Esophagus (tissue), 2 donors: ENCODE measurements at regions not wholly inside any gene's neighbourhood (a gene's known extent, or its start where the extent isn't known, plus 50 kb on each side); places are given as distances from the start of the nearest gene placed in this dataset.

Experiments
- H3K27ac ChIP-seq, 2 donors: one replicate each; pipeline ENCODE4 v1.5.1; 2013; ENCODE audit warnings: low read depth in 2 of 2, mild to moderate bottlenecking in 2 of 2, inconsistent platforms in 1 of 2, low read length in 1 of 2, moderate library complexity in 1 of 2
- H3K27me3 ChIP-seq, 2 donors: one replicate each; pipeline ENCODE4 v1.6.1; 2013; ENCODE audit warnings: low read length in 2 of 2, control low read depth in 1 of 2, mild to moderate bottlenecking in 1 of 2; ENCODE audit not compliant: insufficient read depth in 2 of 2, control insufficient read depth in 1 of 2
- H3K36me3 ChIP-seq, 2 donors: one replicate each; pipeline ENCODE4 v1.6.1; 2013; ENCODE audit warnings: low read length in 1 of 2; ENCODE audit not compliant: control insufficient read depth in 2 of 2, insufficient read depth in 2 of 2
- H3K4me1 ChIP-seq, 2 donors: one replicate each; pipeline ENCODE4 v1.6.1; 2013; ENCODE audit warnings: low read length in 1 of 2; ENCODE audit not compliant: control insufficient read depth in 2 of 2, insufficient read depth in 2 of 2
- H3K4me3 ChIP-seq, 2 donors: one replicate each; pipeline ENCODE4 v1.5.1; 2013; ENCODE audit warnings: low read length in 2 of 2, mild to moderate bottlenecking in 2 of 2, low read depth in 1 of 2, moderate library complexity in 1 of 2
- H3K9me3 ChIP-seq, 2 donors: one replicate each; pipeline ENCODE4 v1.6.1; 2013; ENCODE audit warnings: mild to moderate bottlenecking in 2 of 2, low read depth in 1 of 2, low read length in 1 of 2, moderate library complexity in 1 of 2; ENCODE audit not compliant: control insufficient read depth in 2 of 2, insufficient read depth in 1 of 2
- WGBS, 2 donors: extraction: QIAGEN DNeasy Blood & Tissue Kit; methylation state at CpG; one replicate each; pipeline ENCODE4 v1.1.7; 2013; 5-methylcytosine and 5-hydroxymethylcytosine counted together
- donor health status: healthy with polysubstance abuse.
- donor health status: Bipolar disorder and iron deficiency.

GRCh38 chr3:181572432-181572831, 139.3 kb upstream of the SOX2 start:
- Histone ChIP-seq H3K27ac (no peak overlapping the region), H3K9me3 (no peaks in the 10 kb centered on the region), H3K4me1 (no peaks in the 10 kb centered on the region), H3K4me3 (no peak overlapping the region), H3K36me3 (no peaks in the 10 kb centered on the region), H3K27me3 (no peaks in the 10 kb centered on the region)
- WGBS, 2 donors, result 83 to 84% methylated on average over 2 of the region's 2 CpGs

- no peaks in the 10 kb centered on the region for H3K27me3 ChIP-seq
- no peaks in the 10 kb centered on the region for H3K9me3 ChIP-seq
- H3K4me3 ChIP-seq, result no peak overlapping the region
- no peaks in the 10 kb centered on the region for H3K4me1 ChIP-seq
- WGBS, 2 donors, result 71 to 76% methylated on average over 3 of the region's 3 CpGs
- H3K36me3 ChIP-seq, result no peaks in the 10 kb centered on the region
- no peak overlapping the region for H3K27ac ChIP-seq
Measured at GRCh38 chr3:181570472-181570871, 141.3 kb upstream of the SOX2 start.

- WGBS, 2 donors, result 65 to 67% methylated on average over 3 of the region's 3 CpGs
- Histone ChIP-seq H3K36me3 (no peaks in the 10 kb centered on the region), H3K4me1 (no peaks in the 10 kb centered on the region), H3K27me3 (no peaks in the 10 kb centered on the region), H3K27ac (no peak overlapping the region), H3K4me3 (no peak overlapping the region), H3K9me3 (no peaks in the 10 kb centered on the region)
Measured at GRCh38 chr3:181569356-181569940, 142.3 kb upstream of the SOX2 start.

GRCh38 chr3:181568693-181569092, 143.0 kb upstream of the SOX2 start:
- no peaks in the 10 kb centered on the region for H3K4me1 ChIP-seq
- WGBS, 2 donors, result 49 to 52% methylated on average over 3 of the region's 3 CpGs
- H3K36me3 ChIP-seq, result no peaks in the 10 kb centered on the region
- no peak overlapping the region for H3K4me3 ChIP-seq
- no peaks in the 10 kb centered on the region for H3K27me3 ChIP-seq
- H3K27ac ChIP-seq, result no peak overlapping the region
- no peaks in the 10 kb centered on the region for H3K9me3 ChIP-seq

- no peaks in the 10 kb centered on the region for H3K36me3 ChIP-seq
- H3K4me1 ChIP-seq, result no peaks in the 10 kb centered on the region
- no peaks in the 10 kb centered on the region for H3K27me3 ChIP-seq
- no peak overlapping the region for H3K27ac ChIP-seq
- no peak overlapping the region for H3K4me3 ChIP-seq
- 48 to 52% methylated on average over 3 of the region's 3 CpGs for WGBS, 2 donors
- no peaks in the 10 kb centered on the region for H3K9me3 ChIP-seq
Measured at GRCh38 chr3:181568248-181568647, 143.5 kb upstream of the SOX2 start.

- no peaks in the 10 kb centered on the region for H3K9me3 ChIP-seq
- H3K27ac ChIP-seq, result no peak overlapping the region
- no peaks in the 10 kb centered on the region for H3K27me3 ChIP-seq
- no peaks in the 10 kb centered on the region for H3K36me3 ChIP-seq
- 40 to 54% methylated on average over 6 of the region's 6 CpGs for WGBS, 2 donors
- no peaks in the 10 kb centered on the region for H3K4me1 ChIP-seq
- no peak overlapping the region for H3K4me3 ChIP-seq
Measured at GRCh38 chr3:181567311-181568075, 144.2 kb upstream of the SOX2 start.

GRCh38 chr3:181565416-181565815, 146.3 kb upstream of the SOX2 start:
- no peak overlapping the region for H3K4me3 ChIP-seq
- no peaks in the 10 kb centered on the region for H3K9me3 ChIP-seq
- H3K27me3 ChIP-seq, result no peaks in the 10 kb centered on the region
- no peaks in the 10 kb centered on the region for H3K36me3 ChIP-seq
- H3K27ac ChIP-seq, result no peak overlapping the region
- 24 to 30% methylated on average over 3 of the region's 3 CpGs for WGBS, 2 donors
- H3K4me1 ChIP-seq, result no peaks in the 10 kb centered on the region

GRCh38 chr3:181564222-181564621, 147.5 kb upstream of the SOX2 start:
- H3K4me1 ChIP-seq, result no peaks in the 10 kb centered on the region
- H3K4me3 ChIP-seq, result no peak overlapping the region
- no peaks in the 10 kb centered on the region for H3K27me3 ChIP-seq
- no peaks in the 10 kb centered on the region for H3K36me3 ChIP-seq
- no peak overlapping the region for H3K27ac ChIP-seq
- 70 to 71% methylated on average over 1 of the region's 1 CpG for WGBS, 2 donors
- no peaks in the 10 kb centered on the region for H3K9me3 ChIP-seq

- no peaks in the 10 kb centered on the region for H3K27me3 ChIP-seq
- no peaks in the 10 kb centered on the region for H3K4me1 ChIP-seq
- WGBS, 2 donors, result 50 to 54% methylated on average over 12 of the region's 12 CpGs
- H3K4me3 ChIP-seq, result no peak overlapping the region
- H3K27ac ChIP-seq, result no peak overlapping the region
- no peaks in the 10 kb centered on the region for H3K36me3 ChIP-seq
- no peaks in the 10 kb centered on the region for H3K9me3 ChIP-seq
Measured at GRCh38 chr3:181561139-181562031, 150.3 kb upstream of the SOX2 start.
